ENCODE measurements at regions not wholly inside any gene's neighbourhood (a gene's known extent, or its start where the extent isn't known, plus 50 kb on each side); places are given as distances from the start of the nearest gene placed in this dataset.
"Not testable (repeated sequence)": the region's sequence is repeated elsewhere in the genome, so short reads cannot be mapped to it uniquely, and the experiment has no call there.

- no peak for DNase-seq (ENCODE audit: low spot score)
These were observed 109.1 kb downstream of the SEPTIN7 start for GRCh38 chr7:35909870-35910357.

DNA sequence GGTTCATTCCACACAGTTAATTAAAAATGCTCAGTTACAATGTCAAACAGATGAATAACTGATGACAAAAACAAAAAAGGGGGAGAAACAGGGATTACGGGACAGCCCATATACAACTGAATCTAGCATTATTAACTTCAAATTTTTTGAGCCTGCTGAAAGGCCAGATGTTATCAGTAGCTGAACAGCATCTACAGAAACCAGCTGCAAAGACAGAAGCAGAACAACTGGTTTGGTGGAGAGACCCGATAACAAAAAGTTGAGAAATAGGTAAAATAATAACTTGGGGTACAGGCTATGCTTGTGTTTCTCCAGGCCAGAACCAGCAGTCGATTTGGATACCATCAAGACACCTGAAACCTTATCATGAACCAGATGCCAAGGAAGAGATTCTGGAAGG lies 109.8 kb downstream of the SEPTIN7 start:
- not testable (repeated sequence) for DNase-seq (ENCODE audit: low spot score)

DNA sequence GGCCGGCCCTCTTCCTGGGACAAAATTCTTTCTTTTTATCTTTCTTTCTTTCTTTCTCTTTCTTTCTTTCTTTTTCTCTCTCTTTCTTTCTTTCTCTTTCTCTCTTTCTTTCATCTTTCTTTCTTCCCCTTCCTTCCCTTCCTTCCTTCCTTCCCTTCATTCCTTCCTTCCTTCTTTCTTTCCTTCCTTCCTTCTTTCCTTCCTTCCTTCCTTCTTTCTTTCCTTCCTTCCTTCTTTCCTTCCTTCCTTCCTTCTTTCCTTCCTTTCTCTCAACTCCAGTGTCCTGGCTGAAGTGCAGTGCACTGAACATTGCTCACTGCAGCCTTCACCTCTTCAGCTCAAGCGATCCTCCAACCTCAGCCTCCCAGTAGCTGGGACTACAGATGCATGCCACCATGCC lies 112.5 kb downstream of the SEPTIN7 start:
- DNase-seq (ENCODE audit: low spot score) = not testable (repeated sequence)

GRCh38 chr7:35914214-35914613 lies 113.4 kb downstream of the SEPTIN7 start:
- DNase-seq (ENCODE audit: low spot score) = not testable (repeated sequence)

GRCh38 chr7:35915247-35915955 lies 114.5 kb downstream of the SEPTIN7 start:
- DNase-seq (ENCODE audit: low spot score) = not testable (repeated sequence)

- DNase-seq (ENCODE audit: low spot score) = not testable (repeated sequence)
These were observed 117.4 kb downstream of the SEPTIN7 start for GRCh38 chr7:35918217-35918616.

DNA sequence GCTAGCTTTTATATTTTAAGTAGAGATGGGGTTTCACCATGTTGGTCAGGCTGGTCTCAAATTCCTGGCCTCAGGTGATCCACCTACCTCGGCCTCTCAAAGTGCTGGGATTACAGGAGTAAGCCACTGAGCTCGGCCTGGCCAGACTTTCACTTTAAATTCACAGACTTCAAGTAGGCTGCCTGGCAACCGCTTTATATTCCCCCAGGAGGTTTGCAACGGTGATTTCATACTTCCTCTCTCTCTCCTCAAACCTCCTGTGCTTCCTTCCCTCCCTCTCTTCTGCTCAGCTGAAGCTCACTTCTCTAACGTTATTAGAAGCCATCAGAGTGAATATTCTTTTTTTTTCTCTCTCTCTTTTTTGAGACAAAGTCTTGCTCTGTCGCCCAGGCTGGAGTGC lies 118.8 kb downstream of the SEPTIN7 start:
- DNase-seq (ENCODE audit: low spot score) = not testable (repeated sequence)

- DNase-seq (ENCODE audit: low spot score) = not testable (repeated sequence)
These were observed 120.5 kb downstream of the SEPTIN7 start for GRCh38 chr7:35921338-35921737.

DNA sequence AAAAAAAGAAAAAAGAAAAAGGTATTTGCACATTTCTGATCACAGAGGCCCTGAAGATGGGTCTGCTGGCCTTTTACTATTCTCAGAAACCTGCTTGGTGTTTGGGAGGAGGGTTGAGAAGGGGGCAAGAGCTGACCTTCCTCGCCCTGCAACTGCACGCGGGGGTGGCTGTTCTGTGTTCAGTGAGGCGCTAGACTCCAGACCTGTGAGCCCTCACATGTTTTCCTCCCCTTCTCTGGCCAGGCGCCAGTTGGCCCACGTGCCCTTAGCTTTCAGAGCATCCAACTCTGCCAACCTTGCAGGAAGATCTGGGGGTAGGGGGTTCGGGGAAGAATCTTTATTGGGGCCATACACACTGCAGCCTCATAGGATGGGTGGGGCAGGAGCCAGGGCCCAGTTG lies 123.8 kb downstream of the SEPTIN7 start:
- not testable (repeated sequence) for DNase-seq (ENCODE audit: low spot score)

DNA sequence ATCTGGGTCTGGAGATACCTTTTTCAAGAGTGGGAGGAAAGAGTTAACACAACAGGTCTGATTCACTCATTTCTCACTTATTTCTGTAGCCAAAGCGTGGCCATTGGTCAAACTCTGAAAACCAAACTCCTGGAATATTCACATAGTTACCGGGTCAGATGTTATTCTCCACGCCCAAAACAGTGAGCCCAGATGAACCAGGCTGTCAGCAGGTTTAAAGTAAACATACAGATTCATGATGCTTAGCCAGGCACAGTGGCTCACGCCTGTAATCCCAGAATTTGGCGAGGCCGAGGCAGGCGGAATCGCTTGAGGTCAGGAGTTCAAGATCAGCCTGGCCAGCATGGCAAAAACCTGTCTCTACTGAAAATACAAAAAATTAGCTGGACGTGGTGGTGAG lies 126.1 kb downstream of the SEPTIN7 start:
- not testable (repeated sequence) for DNase-seq (ENCODE audit: low spot score)

DNA sequence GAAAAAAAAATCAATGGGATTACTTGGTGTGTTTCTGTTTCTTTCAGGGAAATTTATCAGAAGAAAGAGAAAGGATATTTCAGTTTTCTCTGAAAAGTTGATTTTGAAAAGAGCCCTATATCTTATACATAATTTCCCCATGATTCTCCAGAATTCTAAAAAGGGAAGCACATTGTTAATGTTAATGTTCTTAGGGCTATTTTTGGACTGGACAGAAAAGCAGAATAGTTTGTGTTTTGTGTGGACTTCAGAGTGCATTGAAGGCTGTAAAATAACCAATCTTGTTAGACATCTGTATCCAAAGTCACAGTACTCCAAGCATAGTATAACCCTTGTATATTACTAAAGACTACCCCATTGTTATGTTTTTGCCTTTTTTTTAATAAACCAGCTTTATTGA lies 130.3 kb downstream of the SEPTIN7 start:
- DNase-seq (ENCODE audit: low spot score) = not testable (repeated sequence)

DNA sequence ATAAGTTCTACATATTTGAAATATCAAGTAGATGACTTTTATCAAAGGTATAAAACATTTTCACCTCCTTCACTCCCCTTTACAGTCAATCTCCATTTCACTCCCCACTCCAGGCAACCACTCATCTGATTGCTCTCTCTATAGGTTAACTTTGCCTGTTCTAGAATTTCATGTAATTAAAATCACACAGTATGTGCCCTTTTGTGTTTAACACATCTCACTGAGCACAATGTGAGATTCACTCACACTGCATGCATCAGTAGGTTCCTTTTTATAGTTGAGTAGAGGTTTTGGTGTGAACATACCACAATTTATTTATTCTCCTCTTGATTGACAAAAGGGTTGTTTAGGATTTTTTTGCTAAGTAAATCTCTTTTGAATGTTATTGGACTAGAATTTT lies 130.7 kb downstream of the SEPTIN7 start:
- DNase-seq (ENCODE audit: low spot score) = not testable (repeated sequence)

DNA sequence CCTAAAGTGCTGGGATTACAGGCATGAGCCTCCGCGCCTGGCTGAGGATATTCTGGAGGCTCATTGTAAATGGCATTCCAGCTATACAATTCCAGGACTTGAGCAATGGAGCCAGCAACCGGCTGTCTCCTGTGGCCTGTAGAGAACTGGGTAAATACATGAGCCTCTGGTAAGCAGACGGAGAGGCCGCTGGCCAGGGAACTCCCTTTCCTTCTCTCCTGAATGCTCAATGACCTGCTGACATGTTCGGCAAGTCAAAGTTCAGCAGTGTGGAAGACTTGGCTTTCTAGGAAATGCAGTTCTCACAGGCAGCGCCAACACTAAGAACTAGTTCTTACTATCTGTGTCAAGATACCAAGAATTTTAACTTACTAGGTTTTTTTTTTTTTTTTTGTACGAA lies 139.8 kb downstream of the SEPTIN7 start:
- not testable (repeated sequence) for DNase-seq (ENCODE audit: low spot score)

- not testable (repeated sequence) for DNase-seq (ENCODE audit: low spot score)
These were observed 144.8 kb downstream of the SEPTIN7 start for GRCh38 chr7:35945621-35946020.

DNA sequence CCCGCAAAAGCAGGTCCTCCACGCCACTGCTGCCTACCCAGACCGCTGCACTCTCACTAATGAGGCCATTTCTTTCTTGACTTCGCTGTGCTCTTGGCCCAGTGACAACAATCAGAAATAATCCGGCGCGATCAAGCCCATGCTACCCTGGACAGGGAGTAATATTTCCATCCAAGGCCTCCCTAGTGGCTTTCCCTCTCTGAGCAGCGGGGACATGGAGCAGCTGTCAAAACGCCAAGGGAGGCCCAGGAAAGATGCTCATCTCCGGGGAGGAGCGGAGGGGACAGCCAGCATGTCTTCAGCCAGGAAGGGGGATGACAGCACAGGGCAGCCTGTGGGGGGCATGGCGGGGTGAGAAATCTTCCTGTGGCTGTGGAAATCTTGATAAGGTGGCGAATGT lies 154.9 kb downstream of the SEPTIN7 start:
- not testable (repeated sequence) for DNase-seq (ENCODE audit: low spot score)

GRCh38 chr7:35956988-35957387 lies 156.1 kb downstream of the SEPTIN7 start:
- DNase-seq (ENCODE audit: low spot score) = not testable (repeated sequence)

GRCh38 chr7:35961260-35961659 lies 160.4 kb downstream of the SEPTIN7 start:
- not testable (repeated sequence) for DNase-seq (ENCODE audit: low spot score)

DNA sequence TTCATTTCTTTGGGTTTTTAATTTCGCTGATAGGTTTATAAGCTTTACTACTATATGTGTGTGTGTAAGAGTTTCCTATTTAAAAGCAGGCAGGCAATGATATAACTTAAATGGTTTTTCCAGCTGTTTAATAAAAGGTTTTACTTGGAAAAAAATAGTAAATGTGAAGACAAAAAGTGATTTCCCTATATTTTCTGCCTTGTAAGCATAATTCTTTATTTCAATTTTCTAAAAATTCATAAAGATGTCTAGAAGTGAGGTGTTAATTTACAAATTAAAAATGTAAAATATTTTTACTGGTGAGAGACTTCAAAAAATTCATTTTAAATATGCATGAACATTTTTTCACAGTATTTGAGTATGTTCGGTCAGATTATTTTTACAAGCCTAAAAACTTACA lies 161.8 kb downstream of the SEPTIN7 start:
- DNase-seq (ENCODE audit: low spot score) = not testable (repeated sequence)

DNA sequence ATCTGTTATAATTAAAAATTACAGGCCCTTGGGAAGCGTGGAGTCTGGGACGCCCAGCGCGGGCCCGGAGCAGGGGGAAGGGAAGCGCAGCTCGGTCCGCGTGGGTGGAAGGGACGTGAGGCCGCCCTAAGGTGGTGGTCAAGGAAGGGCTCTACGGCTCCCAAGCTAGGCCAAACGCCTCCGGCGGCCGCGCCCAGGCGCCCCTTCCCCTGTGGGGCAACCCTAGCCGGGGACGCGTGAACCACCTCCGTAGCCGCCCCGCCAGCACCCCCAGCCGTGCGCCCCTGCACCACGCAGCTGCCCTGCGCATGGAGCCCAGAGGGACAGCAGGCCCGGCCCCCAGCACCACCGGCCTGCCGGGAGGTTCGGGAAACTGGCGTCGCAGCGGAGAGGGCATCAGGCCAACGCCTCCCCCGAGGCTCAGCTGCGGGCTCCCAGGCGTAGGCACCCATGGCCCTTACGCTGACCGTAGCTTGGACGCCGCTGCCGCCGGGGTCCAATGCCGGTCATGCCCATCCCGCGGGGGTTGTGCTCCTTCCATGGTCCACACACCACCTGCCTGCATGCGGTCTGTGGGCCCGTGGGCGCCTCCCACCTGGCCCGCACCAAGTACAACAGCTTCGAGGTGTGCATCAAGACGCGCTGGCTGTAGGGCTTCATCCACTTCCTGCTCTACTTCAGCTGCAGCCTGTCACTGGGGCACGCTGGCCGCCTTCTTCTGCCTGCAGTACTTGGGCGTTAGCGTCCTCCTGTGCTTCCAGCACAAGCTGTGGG lies 166.7 kb downstream of the SEPTIN7 start:
- DNase-seq (ENCODE audit: low spot score) = no peak

- DNase-seq (ENCODE audit: low spot score) = no peak
These were observed 167.5 kb downstream of the SEPTIN7 start for GRCh38 chr7:35968140-35968940.

- no peak for DNase-seq (ENCODE audit: low spot score)
These were observed 168.2 kb downstream of the SEPTIN7 start for GRCh38 chr7:35969066-35969465.

DNA sequence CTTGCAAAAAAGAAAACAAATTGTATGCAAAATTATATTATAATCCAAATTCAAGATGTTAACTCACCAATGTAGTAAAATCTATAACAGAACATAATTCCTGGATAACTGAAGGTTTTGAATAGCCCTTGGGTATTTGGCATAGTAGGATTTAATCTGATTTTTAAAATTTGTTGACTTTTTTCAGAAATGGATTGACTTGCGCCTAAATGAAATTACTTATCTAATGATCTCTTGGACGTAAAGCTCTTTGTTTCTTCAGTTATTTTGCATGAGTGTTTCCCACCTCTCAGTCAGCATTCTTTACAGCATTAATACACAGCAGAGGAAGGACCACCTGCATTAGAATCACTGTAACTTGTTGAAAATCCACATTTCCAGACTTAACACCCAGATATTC lies 169.6 kb downstream of the SEPTIN7 start:
- DNase-seq (ENCODE audit: low spot score) = no peak
